ENCODE measurements at regions not wholly inside any gene's neighbourhood (a gene's known extent, or its start where the extent isn't known, plus 50 kb on each side); places are given as distances from the start of the nearest gene placed in this dataset.

DNA sequence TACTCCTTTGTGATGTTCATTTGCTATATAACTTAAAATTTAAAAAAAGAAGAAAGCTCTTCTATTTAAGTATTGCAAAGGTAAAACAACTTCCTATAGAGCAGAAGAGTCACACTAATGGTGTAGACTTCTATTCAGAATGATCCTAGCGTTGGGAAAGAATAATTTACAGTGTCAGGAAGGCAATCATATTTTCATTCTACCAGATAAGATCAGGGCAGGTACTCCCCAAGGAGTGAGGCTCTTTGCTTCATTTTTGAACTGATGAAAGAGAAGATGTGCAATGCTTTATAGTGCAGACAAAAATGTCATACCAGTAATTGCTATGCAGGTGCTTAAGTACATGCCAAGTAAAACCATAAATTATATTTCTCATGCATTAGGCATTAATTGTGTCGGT is 1193.0 kb downstream of the PCDH9 start:
- TF ChIP-seq POLR2AphosphoS5 (IDR thresholded peaks at IDR 0.05) (no peak), POLR2A (IDR thresholded peaks at IDR 0.05) (no peak), EP300 (IDR thresholded peaks at IDR 0.05) (no peak)
- TF ChIP-seq, protein P1, sequence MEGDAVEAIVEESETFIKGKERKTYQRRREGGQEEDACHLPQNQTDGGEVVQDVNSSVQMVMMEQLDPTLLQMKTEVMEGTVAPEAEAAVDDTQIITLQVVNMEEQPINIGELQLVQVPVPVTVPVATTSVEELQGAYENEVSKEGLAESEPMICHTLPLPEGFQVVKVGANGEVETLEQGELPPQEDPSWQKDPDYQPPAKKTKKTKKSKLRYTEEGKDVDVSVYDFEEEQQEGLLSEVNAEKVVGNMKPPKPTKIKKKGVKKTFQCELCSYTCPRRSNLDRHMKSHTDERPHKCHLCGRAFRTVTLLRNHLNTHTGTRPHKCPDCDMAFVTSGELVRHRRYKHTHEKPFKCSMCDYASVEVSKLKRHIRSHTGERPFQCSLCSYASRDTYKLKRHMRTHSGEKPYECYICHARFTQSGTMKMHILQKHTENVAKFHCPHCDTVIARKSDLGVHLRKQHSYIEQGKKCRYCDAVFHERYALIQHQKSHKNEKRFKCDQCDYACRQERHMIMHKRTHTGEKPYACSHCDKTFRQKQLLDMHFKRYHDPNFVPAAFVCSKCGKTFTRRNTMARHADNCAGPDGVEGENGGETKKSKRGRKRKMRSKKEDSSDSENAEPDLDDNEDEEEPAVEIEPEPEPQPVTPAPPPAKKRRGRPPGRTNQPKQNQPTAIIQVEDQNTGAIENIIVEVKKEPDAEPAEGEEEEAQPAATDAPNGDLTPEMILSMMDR (IDR thresholded peaks at IDR 0.05): no peak

All from gastroesophageal sphincter (tissue), 3 donors.